ENCODE measurements at regions not wholly inside any gene's neighbourhood (a gene's known extent, or its start where the extent isn't known, plus 50 kb on each side); places are given as distances from the start of the nearest gene placed in this dataset.

DNA sequence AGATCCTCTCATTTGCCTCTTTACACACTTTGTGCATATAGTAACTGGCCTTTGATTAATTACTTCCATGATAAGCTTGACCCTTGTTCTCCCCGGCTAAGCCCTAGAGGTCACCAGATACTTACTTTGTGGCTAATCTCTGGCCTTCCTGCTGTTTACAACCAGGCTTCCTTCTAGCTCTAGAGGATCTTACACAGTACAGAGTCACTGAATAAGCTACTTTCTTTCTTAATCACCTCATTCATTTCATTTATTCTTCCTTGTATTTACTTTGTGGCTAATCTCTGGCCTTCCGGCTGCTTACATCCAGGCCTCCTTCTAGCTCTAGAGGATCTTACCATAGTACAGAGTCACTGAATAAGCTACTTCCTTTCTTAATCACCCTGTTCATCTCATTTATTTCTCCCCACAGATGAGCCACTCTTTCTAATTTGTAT is 144.3 kb upstream of the C1orf21 start:
- peak; percentile 83 to 99 (median 96) for ATAC-seq
- Histone ChIP-seq H3K9me3 (no peaks in the 10 kb centered on the region), H3K27ac (no peak overlapping the region), H3K4me1 (no peaks in the 10 kb centered on the region), H3K36me3 (no peaks in the 10 kb centered on the region), H3K4me3 (no peak overlapping the region), H3K27me3 (no peaks in the 10 kb centered on the region)
- TF ChIP-seq, protein P1, sequence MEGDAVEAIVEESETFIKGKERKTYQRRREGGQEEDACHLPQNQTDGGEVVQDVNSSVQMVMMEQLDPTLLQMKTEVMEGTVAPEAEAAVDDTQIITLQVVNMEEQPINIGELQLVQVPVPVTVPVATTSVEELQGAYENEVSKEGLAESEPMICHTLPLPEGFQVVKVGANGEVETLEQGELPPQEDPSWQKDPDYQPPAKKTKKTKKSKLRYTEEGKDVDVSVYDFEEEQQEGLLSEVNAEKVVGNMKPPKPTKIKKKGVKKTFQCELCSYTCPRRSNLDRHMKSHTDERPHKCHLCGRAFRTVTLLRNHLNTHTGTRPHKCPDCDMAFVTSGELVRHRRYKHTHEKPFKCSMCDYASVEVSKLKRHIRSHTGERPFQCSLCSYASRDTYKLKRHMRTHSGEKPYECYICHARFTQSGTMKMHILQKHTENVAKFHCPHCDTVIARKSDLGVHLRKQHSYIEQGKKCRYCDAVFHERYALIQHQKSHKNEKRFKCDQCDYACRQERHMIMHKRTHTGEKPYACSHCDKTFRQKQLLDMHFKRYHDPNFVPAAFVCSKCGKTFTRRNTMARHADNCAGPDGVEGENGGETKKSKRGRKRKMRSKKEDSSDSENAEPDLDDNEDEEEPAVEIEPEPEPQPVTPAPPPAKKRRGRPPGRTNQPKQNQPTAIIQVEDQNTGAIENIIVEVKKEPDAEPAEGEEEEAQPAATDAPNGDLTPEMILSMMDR (IDR thresholded peaks at IDR 0.05): peak in 3 of 4 donors; percentile 21 to 33 (median 21)
- no peak for TF ChIP-seq POLR2A (IDR thresholded peaks at IDR 0.05)
- intact Hi-C loops (cut with DNase I): no loop called here
- DNase-seq: no peak
- WGBS (ENCODE audit: insufficient coverage, low coverage, low lambda C conversion rate, missing lambda C conversion rate): 48% methylated on average over 2 of the region's 2 CpGs

DNA sequence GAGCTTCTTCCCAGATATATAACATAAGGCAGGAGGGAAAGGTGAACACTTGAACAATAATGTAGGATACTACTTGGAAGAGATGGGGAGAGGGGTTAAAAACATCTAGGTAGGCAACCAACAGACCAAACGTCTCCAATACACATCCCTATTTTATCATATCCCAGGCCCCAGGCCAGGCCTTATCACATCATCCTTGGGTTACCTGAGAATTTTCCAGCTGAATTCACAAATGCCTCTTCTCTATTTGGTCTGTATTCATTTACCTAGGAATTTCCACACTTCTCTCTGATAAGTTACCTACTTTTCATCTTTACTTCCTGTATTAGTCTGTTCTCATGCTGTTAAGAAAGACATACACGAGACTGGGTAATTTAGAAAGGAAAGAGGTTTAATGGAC is 141.9 kb upstream of the C1orf21 start:
- TF ChIP-seq POLR2A (IDR thresholded peaks at IDR 0.05): no peak
- TF ChIP-seq, protein P1 (IDR thresholded peaks at IDR 0.05): no peak
- Histone ChIP-seq H3K27ac (no peak overlapping the region), H3K27me3 (no peaks in the 10 kb centered on the region), H3K9me3 (no peaks in the 10 kb centered on the region), H3K36me3 (no peaks in the 10 kb centered on the region), H3K4me1 (no peaks in the 10 kb centered on the region), H3K4me3 (no peak overlapping the region)
- DNase-seq (no peak), ATAC-seq (no peak)
- 44% methylated on average over 2 of the region's 2 CpGs for WGBS (ENCODE audit: insufficient coverage, low coverage, low lambda C conversion rate, missing lambda C conversion rate)
- intact Hi-C loops (cut with DNase I): no loop called here

DNA sequence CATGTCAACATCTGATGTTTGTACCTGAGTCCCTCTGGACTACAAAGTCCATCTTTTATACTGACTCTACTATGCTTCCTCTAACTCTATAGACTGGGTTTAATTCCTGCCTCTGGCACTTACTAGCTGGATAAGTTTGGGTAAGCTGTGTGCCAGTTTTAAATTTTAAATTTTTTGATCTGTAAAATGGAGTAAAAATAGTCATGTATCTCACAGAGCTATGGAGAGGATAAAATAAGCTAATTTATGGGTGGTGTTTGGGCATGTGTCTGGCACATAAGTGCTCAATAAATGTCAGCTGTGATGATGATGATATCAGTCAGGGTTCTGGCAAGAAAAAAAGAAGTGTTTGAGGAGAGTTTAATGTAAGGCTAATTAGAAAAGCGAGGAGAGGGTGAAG is 139.2 kb upstream of the C1orf21 start:
- H3K9me3 ChIP-seq: no peaks in the 10 kb centered on the region
- TF ChIP-seq, protein P1 (IDR thresholded peaks at IDR 0.05): no peak
- no peak for TF ChIP-seq POLR2A (IDR thresholded peaks at IDR 0.05)
- intact Hi-C loops (cut with DNase I): no loop called here
- no peak overlapping the region for H3K4me3 ChIP-seq
- H3K27ac ChIP-seq: no peak overlapping the region
- no peaks in the 10 kb centered on the region for H3K27me3 ChIP-seq
- WGBS (ENCODE audit: insufficient coverage, low coverage, low lambda C conversion rate, missing lambda C conversion rate): 55% methylated on average over 1 of the region's 1 CpG
- ATAC-seq (no peak), DNase-seq (no peak)
- H3K36me3 ChIP-seq: no peaks in the 10 kb centered on the region
- no peaks in the 10 kb centered on the region for H3K4me1 ChIP-seq

DNA sequence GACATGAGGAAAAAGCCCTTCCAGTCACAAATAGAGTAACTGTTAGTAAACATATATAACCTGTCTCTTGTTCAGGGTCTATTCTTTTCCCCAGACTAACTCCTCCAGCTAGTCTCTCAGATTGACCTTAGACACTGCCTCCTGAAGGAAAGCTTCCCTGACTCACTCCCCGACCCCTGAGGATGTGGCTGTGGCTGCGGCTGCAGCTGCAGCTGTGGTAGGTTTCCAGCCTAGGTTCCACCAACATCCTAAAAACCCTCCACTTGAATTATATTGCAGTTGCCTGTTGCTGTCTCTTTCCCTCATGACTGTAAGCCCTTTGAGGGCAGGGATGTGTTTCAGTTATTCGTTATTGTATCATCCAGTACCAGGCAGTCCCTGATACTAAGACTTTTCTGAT is 132.9 kb upstream of the C1orf21 start:
- no peaks in the 10 kb centered on the region for H3K36me3 ChIP-seq
- no peak overlapping the region for H3K27ac ChIP-seq
- DNase-seq (no peak), ATAC-seq (no peak)
- 83% methylated on average over 3 of the region's 3 CpGs for WGBS (ENCODE audit: insufficient coverage, low coverage, low lambda C conversion rate, missing lambda C conversion rate)
- H3K4me1 ChIP-seq: no peaks in the 10 kb centered on the region
- intact Hi-C loops (cut with DNase I): no loop called here
- no peak overlapping the region for H3K4me3 ChIP-seq
- H3K27me3 ChIP-seq: no peaks in the 10 kb centered on the region
- TF ChIP-seq, protein P1 (IDR thresholded peaks at IDR 0.05): no peak
- no peak for TF ChIP-seq POLR2A (IDR thresholded peaks at IDR 0.05)
- H3K9me3 ChIP-seq: no peaks in the 10 kb centered on the region

DNA sequence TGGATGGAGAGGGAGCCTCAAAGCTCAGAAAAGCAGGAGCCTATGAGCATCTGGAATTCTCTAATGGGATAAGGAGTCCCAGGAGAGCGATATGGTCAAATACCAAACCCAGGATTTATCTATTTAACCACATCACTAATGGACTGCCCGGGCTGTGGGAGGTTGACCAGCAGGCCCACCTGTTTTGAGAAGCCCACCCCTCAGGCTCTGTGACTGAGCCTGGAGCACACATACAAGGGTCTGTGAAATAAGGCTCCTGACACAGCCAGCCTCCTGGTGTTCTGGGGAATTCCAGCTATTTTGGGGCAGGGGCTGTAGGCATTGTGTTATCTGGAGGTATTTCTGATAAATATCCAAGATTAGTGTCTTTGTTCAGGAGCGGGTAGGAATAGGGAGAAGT is 132.0 kb upstream of the C1orf21 start:
- no peak for ATAC-seq
- TF ChIP-seq, protein P1 (IDR thresholded peaks at IDR 0.05): no peak
- TF ChIP-seq POLR2A (IDR thresholded peaks at IDR 0.05): no peak
- WGBS (ENCODE audit: insufficient coverage, low coverage, low lambda C conversion rate, missing lambda C conversion rate): 63% methylated on average over 3 of the region's 3 CpGs
- Histone ChIP-seq H3K27me3 (no peaks in the 10 kb centered on the region), H3K9me3 (no peaks in the 10 kb centered on the region), H3K4me1 (no peaks in the 10 kb centered on the region), H3K27ac (no peak overlapping the region), H3K4me3 (no peak overlapping the region), H3K36me3 (no peaks in the 10 kb centered on the region)
- DNase-seq: no peak
- intact Hi-C loops (cut with DNase I): no loop called here

All from right lobe of liver (tissue), 6 donors.